Stimulated activated CD8-positive, alpha-beta memory T cell treated with anti-CD3 and anti-CD28 coated beads, Interleukin-15, amount 100 ng/mL, for 48 hours (primary cell): ENCODE measurements at regions not wholly inside any gene's neighbourhood (a gene's known extent, or its start where the extent isn't known, plus 50 kb on each side); places are given as distances from the start of the nearest gene placed in this dataset.
"Not testable (repeated sequence)": the region's sequence is repeated elsewhere in the genome, so short reads cannot be mapped to it uniquely, and the experiment has no call there.

Experiments
- DNase-seq, 2 donors: peaks; one replicate each; pipeline ENCODE4 v3.0.0-alpha.2; 2020; ENCODE audit warnings: low read depth in 2 of 2

DNA sequence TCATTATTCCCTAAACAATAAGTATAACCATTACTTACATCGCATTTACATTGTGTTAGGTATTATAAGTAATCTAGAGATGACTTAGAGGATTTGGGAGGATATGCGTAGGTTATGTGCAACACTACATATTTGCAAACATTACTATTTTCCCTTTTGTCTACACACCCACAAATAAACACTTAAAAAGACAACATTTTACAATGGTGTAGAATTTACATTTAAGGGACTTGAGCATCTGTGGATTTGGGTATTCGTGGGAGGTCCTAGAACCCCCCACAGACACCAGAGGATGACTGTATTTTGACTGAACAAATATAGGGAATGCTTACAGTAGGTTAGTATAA, 220.2 kb upstream of the MYO3A start:
- no peak for DNase-seq

DNA sequence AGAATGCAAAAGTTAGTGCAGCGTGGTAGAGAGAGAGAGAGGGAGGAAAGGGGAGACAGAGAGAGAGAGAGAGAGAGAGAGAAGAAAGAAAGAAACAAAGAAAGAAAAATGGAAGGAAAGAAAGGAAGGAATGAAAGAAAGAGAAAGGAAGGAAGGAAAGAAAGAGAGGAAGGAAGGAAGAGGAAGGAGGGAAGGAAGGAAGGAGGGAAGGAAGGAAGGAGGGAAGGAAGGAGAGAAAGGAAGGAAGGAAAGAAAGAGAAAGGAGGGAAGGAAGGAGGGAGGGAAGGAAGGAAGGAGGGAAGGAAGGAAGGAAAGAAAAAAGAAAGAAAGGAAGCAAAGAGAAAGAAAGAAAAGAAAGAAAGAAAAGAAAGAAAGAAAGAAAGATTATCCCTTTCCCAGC, 209.8 kb upstream of the MYO3A start:
- DNase-seq = no peak

DNA sequence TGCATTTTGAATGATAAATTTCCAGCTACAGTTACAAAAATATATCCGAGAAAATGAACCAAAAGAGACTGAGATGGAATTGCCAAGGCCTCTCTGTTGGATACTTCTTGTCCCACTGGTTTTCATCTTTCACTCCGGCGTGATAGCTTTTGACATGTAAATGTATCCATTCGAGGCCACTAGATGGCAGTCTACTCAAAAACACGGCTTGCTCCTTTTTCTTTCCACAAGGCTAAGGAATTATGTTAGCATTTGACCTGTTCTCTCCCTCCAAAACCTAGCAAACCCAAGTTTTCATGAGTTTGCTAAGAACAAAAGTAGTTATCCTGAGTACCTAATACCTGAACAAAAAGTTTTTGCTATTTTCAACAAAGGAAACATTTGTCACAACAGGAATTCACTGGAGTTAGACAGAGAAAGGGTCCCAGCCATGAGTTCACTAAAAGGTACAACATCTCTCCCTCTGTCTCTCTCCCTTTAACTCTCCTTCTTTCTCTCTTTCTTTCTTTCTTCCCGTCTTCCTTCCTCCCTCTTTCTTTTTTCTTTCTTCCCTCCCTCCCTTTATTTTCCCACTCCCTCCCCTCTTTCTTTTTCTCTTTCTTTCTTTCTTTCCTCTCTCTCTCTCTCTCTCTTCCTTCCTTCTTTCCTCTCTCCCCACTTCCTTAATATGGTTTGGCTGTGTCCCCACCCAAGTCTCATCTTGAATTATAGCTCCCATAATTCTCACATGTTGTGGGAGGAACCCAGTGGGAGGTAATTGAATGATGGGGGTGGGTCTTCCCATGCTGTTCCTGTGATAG, 207.9 kb upstream of the MYO3A start:
- DNase-seq = no peak

DNA sequence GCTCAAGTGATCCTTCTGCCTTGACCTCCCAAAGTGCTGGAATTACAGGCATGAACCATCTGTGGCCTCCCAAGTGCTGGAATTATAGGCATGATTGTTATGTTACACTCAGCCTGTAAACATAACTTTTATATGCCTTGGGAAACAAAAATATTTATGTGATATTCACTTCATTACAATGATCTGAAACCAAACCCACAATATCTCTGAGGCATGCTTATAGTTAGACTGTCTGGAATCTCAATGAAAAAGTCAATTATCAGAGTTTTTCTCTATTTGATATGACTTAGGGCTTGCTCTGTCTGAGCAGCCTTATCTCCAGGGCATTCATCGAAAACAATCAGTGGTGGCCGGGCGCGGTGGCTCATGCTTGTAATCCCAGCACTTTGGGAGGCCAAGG, 195.3 kb upstream of the MYO3A start:
- DNase-seq = no peak

DNA sequence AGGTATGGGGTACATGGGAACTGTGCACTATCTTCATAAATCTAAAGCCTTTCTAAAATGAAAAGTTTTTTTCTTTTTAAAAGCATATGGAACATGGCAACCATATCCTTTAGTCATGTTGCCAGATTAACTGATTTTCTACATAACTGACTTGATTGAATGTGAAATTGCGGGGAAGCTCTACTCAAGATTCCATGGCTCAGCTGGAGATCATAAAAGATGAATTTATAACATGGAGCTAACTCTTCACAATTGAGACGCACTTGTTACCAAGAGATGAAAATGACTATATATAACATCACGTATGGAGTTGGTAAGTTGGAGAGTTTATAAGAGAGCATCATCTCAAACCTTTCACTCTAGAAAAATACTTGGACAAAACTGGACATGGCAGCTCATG, 190.2 kb upstream of the MYO3A start:
- DNase-seq = no peak

DNA sequence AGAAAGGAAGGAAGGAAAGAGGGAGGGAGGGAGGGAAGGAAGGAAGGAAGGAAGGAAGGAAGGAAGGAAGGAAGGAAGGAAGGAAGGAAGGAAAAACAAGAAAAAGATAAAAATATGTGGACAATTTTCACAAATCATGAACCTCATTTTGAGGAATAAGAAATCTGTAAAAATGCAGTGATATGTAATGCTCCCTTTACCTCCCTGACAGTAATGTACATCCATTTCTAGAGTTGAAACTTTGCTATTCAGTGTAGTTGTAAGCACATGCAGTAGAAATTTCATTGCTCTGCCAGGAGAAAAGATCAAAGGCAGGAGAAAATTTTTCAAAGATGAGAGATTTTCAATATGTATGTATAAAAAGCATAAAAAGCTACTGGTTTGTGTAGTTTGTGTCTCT, 189.5 kb upstream of the MYO3A start:
- no peak for DNase-seq

DNA sequence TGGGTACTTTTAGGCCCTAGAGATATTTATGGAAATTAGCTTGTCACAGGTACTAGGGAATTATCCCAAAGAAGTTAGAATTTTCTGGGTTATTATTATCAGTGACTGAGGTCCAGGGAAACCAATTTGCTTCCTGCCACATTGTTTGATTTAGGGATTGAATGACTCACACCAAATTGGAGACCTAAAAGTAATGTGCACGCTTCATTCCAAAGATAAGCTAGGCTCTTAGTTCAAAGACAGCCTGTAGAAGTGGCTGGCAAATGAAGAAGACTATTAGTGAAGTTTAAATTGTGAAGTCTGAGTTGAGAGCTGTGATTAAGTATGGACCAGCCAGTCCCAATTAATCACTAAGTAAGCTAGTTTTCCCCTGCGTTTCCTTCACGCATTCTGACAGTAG, 188.1 kb upstream of the MYO3A start:
- DNase-seq = no peak

DNA sequence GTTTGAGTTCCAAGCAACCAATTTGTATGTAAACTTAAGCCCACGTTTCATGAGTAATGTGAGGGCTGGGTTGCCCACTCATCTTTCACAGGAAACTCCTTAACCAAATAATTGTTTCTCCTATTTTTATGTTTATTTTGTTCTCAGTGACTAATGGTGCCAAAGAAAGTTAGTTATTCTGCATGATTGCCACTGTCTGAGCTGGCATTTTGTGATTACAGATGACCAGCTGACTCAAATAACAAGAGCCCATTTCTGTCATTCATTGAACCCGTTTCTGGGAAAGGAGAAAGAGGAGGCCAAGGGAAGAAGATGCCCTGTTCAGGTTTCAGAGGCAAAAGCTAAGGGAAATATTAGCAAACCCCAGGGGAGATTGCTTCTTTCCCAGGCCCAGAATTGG, 186.9 kb upstream of the MYO3A start:
- no peak for DNase-seq

DNA sequence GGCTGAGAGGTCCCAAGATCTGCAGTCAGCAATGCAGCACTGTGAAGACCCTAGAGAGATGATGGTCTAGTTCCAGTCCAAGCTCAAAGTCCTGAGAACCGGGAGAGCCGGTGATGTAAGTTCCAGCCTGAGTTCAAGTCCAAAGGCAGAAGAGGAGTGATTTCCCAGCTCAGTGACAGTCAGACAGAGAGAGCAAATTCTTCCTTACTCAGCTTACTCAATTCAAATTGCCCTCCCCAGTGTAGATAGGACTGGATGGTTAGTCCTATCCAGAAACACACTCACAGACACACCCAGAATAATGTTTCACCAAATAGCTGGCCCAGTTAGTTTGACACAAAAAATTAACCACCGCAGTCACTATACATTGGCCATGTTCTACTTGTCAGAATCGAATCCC, 185.5 kb upstream of the MYO3A start:
- DNase-seq = no peak

DNA sequence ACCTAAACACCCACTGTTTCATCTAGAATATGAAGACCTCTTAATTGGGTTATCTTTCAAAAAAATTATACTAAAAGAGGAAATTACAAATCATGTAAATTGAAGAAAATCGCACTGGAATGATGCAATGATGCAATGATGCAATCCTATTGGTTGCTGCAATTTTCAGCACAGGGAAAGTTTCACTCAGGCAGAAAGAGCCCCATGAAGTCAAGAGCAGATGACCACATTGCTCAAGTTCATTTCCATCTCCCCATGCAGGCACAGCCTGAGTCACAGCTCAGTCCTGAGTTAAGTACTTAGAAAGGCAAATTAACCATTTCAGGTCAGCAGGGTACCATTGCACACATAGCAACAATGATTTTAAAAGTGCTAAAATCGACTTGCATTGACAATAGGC, 180.3 kb upstream of the MYO3A start:
- no peak for DNase-seq

DNA sequence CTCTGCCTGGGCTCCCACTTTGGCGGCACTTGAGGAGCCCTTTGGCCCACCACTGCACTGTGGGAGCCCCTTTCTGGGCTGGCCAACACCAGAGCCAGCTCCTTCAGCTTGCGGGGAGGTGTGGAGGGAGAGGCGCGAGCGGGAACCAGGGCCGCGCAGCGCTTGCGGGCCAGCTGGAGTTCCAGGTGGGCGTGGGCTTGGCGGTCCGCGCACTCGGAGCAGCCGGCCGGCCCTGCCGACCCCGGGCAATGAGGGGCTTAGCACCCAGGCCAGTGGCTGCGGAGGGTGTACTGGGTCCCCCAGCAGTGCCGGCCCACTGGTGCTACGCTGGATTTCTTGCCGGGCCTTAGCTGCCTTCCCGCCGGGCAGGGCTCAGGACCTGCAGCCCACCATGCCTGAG, 178.2 kb upstream of the MYO3A start:
- DNase-seq = not testable (repeated sequence)

DNA sequence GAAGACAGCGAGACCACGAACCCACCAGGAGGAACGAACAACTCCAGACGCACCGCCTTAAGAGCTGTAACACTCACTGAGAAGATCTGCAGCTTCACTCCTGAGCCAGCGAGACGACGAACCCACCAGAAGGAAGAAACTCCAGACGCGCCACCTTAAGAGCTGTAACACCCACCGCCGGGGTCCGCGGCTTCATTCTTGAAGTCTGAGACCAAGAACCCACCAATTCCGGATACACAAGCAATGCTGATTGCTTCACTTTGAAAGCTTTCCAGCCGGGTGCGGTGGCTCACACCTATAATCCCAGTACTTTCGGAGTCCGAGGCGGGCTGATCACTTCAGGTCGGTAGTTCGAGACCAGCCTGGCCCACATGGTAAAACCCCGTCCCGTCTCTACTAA, 177.2 kb upstream of the MYO3A start:
- no peak for DNase-seq

DNA sequence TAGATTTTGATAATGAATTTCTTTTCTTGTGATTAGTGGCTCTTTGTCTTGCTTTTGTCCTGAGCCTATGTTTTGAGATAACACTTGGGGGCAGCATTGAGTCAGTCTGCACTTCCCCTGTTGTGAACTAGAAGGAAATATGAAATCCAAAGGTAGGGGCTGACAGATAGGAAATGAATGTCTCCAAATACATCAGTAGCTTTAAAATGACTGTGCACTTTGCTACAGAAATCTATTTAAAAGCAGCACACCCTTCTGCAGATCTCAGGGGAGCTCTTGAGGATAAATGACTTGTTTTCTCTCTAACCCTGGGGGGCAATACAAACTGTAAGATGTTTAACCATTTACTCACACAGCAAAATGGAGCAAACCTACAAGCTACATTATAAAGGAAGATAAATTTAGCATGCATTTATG, 176.0 kb upstream of the MYO3A start:
- DNase-seq = no peak

DNA sequence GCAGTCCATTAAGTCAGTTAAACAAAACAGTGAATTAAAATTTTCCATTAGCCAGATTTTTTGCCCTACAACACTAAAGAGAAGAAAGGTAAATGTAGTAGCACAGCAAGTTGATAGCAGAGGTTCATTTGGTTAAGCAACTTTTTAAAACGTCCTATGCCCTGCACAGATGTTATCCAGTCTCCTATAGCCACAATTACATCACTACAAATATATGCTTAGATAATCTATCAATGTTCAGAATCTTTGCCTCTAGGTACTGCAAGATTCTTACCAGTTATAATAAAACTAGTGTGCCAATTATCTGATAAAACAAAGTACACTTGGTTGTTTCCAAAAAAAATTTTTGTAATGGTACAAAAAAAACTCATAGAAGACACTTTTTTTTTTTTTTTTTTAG, 175.5 kb upstream of the MYO3A start:
- DNase-seq = no peak

DNA sequence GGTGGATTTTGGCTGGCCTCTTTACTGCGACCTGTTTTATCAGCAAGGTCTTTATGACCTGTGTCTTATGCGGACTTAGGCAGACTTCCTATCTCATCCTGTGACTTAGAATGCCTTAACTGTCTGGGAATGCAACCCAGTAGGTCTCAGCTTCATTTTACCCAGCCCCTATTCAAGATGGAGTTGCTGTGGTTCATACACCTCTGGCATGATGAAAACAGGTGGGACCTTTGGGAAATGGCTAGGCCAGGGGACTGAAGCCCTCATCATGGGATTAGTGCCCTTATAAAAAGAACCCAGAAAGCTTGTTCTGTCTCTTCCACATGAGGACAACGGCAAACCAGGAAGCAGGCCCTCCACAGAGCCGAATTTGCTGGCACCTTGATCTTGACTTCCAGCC, 172.1 kb upstream of the MYO3A start:
- DNase-seq = no peak

DNA sequence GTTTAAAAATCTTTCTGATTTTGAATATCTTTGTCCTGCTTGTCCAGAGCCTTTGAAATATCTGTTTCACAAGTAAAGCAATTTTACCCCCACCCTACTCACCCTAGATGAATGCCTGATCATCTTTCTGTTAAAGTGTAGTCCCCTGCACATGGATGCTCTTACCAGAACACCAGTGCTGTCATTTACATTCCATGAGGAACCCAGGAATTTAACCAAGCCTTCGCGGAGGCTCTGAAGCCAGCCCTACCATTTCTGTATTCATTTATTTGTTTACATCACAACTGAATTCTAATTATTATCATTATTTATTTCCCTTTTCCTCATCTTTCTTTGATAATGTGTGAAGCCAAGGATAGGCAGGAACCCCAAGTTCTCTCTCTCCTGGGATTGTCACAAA, 167.8 kb upstream of the MYO3A start:
- no peak for DNase-seq

DNA sequence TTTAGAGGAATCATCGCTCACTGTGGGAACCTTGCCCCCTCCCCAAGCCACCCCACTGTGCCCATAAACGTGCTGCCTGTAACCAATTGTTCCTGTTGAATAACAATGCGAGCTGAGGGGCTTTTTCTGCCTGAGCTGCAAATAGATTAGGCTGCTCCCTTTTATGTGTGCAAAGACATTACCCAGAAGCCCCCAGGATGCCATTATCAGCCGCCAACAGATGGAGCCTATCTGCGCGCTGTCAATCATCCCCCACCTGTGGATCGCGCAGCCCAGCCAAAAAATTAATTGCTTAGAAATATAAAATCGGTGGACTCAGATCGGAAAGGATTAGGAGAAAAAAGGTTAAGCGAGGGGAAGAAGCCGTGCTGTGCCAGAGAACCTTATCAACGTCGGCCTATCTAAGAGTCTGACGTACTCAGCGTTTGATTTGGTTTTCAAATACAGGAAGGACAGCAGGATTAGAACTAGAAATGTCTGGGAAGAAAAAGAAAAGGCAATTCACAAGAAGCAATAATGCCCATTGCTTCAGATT, 167.3 kb upstream of the MYO3A start:
- DNase-seq = no peak

DNA sequence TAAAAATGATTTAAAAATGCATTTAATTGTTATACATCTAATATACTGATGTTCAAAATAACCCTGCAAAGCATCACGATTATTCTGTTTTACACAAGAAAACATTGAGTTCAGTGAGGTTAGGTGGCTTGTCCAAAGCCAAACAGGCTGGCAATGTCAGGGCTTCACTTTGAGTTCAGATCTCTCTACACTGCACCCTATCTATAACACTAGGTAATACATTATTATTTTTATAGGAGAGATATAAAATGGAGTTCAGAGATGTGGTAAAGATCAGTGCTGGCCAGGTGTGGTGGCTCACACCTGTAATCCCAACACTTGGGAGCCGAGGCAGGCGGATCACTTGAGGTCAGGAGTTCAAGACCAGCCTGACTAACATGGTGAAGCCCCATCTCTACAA, 165.9 kb upstream of the MYO3A start:
- DNase-seq = no peak

DNA sequence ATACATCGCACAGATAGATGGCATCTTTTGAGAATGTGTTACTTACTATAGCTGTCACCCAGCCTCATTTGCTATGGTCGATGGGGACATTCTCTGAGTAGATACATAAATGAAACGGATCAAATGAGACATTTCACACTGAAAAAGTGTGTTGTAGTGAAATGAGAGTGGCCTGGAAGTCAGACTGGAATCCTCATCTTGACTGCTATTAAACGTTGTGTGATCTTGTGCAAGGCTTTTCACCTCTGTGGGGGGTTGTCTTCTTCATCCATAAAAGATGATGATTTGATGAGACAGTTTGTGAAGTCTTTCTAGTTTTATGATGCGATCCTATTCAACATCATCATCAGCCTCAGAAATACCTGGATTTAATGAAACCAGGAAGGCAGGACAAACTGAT, 155.4 kb upstream of the MYO3A start:
- no peak for DNase-seq

DNA sequence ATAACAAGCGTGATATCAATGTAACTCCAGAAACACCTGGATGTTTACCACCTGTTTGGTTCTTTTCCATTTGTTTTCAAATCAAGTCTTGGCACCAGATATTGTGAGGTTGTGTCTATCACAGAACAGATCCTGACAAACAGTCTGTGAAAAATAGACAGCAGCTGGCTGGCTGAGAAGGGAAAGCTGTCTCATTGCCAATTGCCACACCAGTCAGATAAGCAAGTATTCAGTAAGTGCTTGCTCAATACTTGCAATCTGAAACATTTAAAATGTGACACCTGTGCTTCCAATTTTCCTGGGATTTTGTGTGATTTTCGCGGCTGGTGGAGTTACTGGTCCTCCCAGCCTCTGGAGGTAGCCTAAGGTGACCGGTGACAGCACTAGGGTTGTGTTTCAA, 147.9 kb upstream of the MYO3A start:
- no peak for DNase-seq

DNA sequence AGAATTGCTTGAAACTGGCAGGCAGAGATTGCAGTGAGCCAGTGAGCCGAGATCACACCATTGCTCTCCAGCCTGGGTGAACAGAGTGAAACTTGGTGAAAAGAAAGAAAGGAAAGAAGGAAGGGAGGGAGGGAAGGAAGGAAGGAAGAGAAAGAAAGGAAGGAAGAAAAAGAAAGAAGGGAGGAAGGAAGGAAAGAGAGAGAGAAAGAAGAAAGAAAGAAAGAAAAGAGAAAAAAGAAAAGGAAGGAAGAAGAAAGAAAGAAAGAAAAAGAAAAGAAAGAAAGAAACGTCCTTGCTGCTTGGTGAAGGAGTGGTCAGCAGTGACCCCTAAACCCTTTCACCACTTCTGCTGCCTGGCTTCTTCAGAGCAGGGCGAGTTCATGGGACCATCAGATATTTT, 147.1 kb upstream of the MYO3A start:
- no peak for DNase-seq

DNA sequence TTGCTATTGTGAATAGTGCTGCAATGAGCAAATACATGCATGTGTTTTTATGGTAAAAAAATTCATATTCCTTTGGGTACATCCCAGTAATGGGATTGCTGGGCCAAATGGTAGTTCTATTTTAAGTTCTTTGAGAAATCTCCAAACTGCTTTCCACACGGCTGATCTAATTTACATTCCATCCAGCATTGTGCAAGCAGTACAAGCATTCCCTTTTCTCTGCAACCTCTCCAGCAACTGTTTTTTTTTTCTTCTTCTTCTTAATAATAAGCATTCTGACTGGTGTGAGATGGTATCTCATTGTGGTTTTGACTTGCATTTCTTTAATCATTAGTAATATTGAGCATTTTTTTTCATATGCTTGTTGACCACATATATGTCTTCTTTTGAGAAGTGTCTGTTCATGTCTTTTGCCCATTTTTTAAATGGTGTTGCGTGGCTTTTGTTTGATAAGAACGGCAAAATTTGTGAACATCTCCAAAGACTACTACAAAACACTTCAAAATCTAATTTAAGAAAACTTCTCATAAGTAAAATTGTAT, 136.1 kb upstream of the MYO3A start:
- DNase-seq = no peak

DNA sequence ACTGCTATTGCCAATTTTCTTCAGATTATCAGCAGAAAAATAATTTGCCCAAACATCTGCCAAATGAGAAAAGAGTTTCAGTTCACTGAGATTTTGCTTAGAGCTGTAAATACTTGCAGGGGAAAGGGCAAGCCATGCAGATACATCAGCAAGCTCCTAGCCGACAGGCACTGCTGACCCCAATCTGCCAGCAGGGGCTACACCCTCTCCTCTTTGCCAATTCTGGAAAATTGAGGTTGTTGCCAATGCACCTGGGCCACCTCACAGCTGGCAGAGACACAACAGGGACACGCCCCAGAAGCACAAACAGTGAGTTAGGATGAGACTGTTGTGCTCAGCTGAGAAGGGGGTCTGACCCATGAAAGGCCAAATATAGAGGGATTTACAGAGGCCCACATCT, 129.5 kb upstream of the MYO3A start:
- DNase-seq = no peak

DNA sequence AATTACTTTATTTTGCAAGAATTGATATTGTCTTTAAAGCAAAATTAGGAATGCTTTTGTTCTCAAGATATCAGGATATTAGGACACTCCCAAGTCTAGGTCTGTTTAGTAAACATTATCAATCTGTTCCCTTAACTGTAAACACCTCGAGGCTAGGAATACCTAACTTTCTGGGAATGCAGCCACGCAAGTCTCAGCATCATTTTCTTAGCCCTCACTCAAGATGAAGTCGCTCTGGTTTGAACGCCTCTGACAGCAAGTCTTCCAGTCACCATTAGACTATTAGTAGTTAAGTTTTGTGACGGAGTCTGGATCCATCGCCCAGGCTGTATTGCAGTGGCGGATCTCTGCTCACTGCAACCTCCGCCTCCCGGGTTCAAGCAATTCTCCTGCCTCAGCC, 128.0 kb upstream of the MYO3A start:
- DNase-seq = no peak
